ENCODE measurements at regions not wholly inside any gene's neighbourhood (a gene's known extent, or its start where the extent isn't known, plus 50 kb on each side); places are given as distances from the start of the nearest gene placed in this dataset.

DNA sequence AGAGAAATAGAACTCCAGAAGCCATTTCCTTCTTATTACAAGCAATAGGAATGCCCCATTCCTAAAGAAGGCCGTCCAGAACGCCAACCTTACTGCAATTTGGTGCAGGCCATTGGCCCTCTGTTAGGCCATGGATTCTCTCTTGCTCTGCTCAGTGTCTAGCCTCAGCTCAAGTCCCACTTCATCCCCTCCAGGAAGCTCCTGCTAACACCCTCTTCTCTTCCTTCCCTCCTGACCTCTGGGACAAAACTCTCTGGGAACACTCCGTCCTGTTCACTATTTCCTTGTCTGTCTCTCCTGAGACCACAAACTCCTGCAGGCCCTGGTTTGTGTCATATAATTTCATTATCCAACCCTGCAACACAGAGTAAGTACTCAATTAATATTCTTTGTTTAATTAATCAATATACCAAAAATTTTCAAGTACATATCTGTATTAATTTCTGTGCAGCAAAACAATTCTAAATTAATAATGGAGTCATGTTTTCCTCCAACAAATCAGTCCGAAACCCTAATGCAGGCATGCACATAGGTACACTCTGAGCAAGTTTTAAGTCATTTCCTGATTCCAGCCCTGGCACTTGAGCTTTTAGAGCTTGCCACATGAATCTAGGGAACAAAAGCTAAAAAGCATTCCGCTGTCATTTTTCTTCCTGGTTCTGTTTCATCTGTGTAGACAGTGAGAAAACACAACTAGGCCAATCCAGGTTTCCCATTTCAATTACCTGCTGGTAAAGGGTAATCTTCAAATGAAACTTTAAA, 245.3 kb downstream of the SETD4 start:
- TF ChIP-seq FOXM1 (IDR thresholded peaks at IDR 0.05; ENCODE audit: borderline replicate concordance, low read depth) (no peak), TCF12 (IDR thresholded peaks at IDR 0.05; ENCODE audit: low read depth) (no peak), CEBPB (IDR thresholded peaks at IDR 0.05) (no peak), EGR1 (IDR thresholded peaks at IDR 0.05) (no peak)
- TF ChIP-seq, protein P1, sequence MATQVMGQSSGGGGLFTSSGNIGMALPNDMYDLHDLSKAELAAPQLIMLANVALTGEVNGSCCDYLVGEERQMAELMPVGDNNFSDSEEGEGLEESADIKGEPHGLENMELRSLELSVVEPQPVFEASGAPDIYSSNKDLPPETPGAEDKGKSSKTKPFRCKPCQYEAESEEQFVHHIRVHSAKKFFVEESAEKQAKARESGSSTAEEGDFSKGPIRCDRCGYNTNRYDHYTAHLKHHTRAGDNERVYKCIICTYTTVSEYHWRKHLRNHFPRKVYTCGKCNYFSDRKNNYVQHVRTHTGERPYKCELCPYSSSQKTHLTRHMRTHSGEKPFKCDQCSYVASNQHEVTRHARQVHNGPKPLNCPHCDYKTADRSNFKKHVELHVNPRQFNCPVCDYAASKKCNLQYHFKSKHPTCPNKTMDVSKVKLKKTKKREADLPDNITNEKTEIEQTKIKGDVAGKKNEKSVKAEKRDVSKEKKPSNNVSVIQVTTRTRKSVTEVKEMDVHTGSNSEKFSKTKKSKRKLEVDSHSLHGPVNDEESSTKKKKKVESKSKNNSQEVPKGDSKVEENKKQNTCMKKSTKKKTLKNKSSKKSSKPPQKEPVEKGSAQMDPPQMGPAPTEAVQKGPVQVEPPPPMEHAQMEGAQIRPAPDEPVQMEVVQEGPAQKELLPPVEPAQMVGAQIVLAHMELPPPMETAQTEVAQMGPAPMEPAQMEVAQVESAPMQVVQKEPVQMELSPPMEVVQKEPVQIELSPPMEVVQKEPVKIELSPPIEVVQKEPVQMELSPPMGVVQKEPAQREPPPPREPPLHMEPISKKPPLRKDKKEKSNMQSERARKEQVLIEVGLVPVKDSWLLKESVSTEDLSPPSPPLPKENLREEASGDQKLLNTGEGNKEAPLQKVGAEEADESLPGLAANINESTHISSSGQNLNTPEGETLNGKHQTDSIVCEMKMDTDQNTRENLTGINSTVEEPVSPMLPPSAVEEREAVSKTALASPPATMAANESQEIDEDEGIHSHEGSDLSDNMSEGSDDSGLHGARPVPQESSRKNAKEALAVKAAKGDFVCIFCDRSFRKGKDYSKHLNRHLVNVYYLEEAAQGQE (IDR thresholded peaks at IDR 0.05; ENCODE audit: low read depth), result no peak

Data from Ishikawa (cell line).